GM12875 (cell line): ENCODE measurements at regions not wholly inside any gene's neighbourhood (a gene's known extent, or its start where the extent isn't known, plus 50 kb on each side); places are given as distances from the start of the nearest gene placed in this dataset.

Experiments used
- H3K4me3 ChIP-seq: one replicate; pipeline ENCODE4 v1.5.1; 2011; ENCODE audit warnings: low read depth, low read length, control low read depth
- CTCF ChIP-seq: IDR thresholded peaks from 2 replicates; pipeline ENCODE4 v1.5.1; 2011; ENCODE audit warnings: low read depth, mild to moderate bottlenecking, control low read depth, inconsistent platforms, low read length, moderate library complexity, borderline replicate concordance; ENCODE audit not compliant: insufficient read depth

DNA sequence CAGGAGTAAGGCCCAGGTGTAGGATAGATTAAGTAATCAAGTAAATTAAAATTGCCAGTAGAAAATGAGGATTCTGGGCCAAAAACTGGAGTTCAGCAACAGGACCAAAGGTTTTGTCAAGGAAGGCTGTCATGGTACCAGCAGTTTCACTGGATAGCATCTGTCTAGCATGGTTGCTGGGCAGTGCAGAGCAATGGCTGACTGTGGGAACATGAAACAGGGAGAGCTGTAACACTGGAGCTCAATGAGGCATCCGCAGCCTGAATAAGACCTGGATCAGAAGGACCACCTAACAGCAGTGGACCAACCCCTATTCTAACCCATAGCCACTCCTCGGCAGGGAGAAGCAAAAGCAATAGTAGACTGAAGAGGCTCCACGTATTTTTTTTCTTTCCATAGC lies 132.4 kb downstream of the ATOH1 start:
- no peak for TF ChIP-seq CTCF
- no peak overlapping the region for H3K4me3 ChIP-seq

GRCh38 chr4:93981594-93981993 lies 153.0 kb downstream of the ATOH1 start:
- no peak for TF ChIP-seq CTCF
- H3K4me3 ChIP-seq, result no peak overlapping the region

DNA sequence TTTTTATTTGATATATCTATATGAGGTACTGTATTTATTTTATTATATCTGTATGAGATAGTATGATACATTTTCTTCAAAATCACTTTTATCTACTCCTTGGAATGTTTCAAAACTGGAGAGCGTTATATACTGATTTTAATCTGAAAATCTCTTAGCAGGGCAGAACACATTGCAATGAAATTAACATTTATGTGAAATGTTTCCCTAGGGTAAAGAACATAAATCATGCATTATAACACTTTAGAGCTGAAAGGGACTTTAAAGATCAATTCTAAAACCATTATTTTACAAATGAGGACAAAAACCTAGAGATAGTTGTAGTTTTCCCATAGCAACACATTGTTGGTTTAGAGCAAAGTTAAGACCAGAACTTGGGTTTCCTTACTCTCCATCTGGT lies 153.7 kb downstream of the ATOH1 start:
- TF ChIP-seq CTCF, result no peak
- no peak overlapping the region for H3K4me3 ChIP-seq

- no peak overlapping the region for H3K4me3 ChIP-seq
- no peak for TF ChIP-seq CTCF
Measured at GRCh38 chr4:93983140-93983539, 154.6 kb downstream of the ATOH1 start.

GRCh38 chr4:93994175-93994994 lies 165.8 kb downstream of the ATOH1 start:
- TF ChIP-seq CTCF, result no peak
- no peak overlapping the region for H3K4me3 ChIP-seq

- no peak overlapping the region for H3K4me3 ChIP-seq
- TF ChIP-seq CTCF, result no peak
Measured at GRCh38 chr4:93996895-93997294, 168.3 kb downstream of the ATOH1 start.

DNA sequence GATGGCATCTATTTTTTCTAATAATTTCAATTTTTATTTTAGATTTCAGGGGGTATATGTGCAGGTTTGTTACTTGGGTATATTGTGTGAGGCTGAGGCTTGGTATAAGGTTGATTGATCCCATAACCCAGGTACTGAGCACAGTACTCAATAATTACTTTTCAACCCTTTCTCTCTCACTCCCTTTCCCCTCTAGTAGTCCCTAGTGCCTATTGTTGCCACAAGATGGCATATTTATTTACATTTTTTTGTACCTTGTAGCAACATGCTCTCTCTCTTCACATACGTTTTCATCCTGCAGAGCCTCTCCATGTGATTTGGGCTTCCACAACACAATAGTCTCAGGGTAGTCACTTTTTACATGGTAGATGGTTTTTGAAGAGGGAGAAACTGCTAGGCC lies 172.0 kb downstream of the ATOH1 start:
- no peak for TF ChIP-seq CTCF
- no peak overlapping the region for H3K4me3 ChIP-seq
